GM18526 (cell line): ENCODE measurements at regions not wholly inside any gene's neighbourhood (a gene's known extent, or its start where the extent isn't known, plus 50 kb on each side); places are given as distances from the start of the nearest gene placed in this dataset.
A peak's percentile ranks its signal among the peaks of the same experiment; 100 is the strongest.

Experiments
- POLR2A ChIP-seq: IDR thresholded peaks from 3 replicates; pipeline ENCODE4 v1.6.1; 2011; ENCODE audit not compliant: insufficient read length; ENCODE audit errors: extremely low read depth

- TF ChIP-seq POLR2A, result no peak
Observed at GRCh38 chr12:46518169-46518568, 145.6 kb upstream of the SLC38A2 start.

GRCh38 chr12:46517579-46517962 is 145.0 kb upstream of the SLC38A2 start:
- TF ChIP-seq POLR2A, result no peak

- peak; percentile 9 for TF ChIP-seq POLR2A
Observed at GRCh38 chr12:46516933-46517578, 144.5 kb upstream of the SLC38A2 start.

- no peak for TF ChIP-seq POLR2A
Observed at GRCh38 chr12:46516238-46516932, 143.8 kb upstream of the SLC38A2 start.

GRCh38 chr12:46515829-46516228 is 143.3 kb upstream of the SLC38A2 start:
- TF ChIP-seq POLR2A, result no peak

- TF ChIP-seq POLR2A, result no peak
Observed at GRCh38 chr12:46514886-46515285, 142.3 kb upstream of the SLC38A2 start.

GRCh38 chr12:46509135-46509534 is 136.6 kb upstream of the SLC38A2 start:
- TF ChIP-seq POLR2A, result no peak

- TF ChIP-seq POLR2A, result no peak
Observed at GRCh38 chr12:46508651-46509050, 136.1 kb upstream of the SLC38A2 start.

- TF ChIP-seq POLR2A, result no peak
Observed at GRCh38 chr12:46507766-46508165, 135.2 kb upstream of the SLC38A2 start.

GRCh38 chr12:46506961-46507360 is 134.4 kb upstream of the SLC38A2 start:
- TF ChIP-seq POLR2A, result no peak

- no peak for TF ChIP-seq POLR2A
Observed at GRCh38 chr12:46506198-46506597, 133.6 kb upstream of the SLC38A2 start.

- TF ChIP-seq POLR2A, result no peak
Observed at GRCh38 chr12:46504494-46504893, 131.9 kb upstream of the SLC38A2 start.

- TF ChIP-seq POLR2A, result no peak
Observed at GRCh38 chr12:46503637-46504175, 131.1 kb upstream of the SLC38A2 start.

GRCh38 chr12:46500673-46501072 is 128.1 kb upstream of the SLC38A2 start:
- TF ChIP-seq POLR2A, result no peak

GRCh38 chr12:46499901-46500300 is 127.3 kb upstream of the SLC38A2 start:
- TF ChIP-seq POLR2A, result no peak

- TF ChIP-seq POLR2A, result no peak
Observed at GRCh38 chr12:46499226-46499625, 126.7 kb upstream of the SLC38A2 start.

GRCh38 chr12:46497739-46498138 is 125.2 kb upstream of the SLC38A2 start:
- no peak for TF ChIP-seq POLR2A

GRCh38 chr12:46494424-46494823 is 121.9 kb upstream of the SLC38A2 start:
- no peak for TF ChIP-seq POLR2A
